ENCODE measurements at regions not wholly inside any gene's neighbourhood (a gene's known extent, or its start where the extent isn't known, plus 50 kb on each side); places are given as distances from the start of the nearest gene placed in this dataset. TPM values are rescaled to one million over a fixed set of nuclear protein-coding genes. Genes with fewer than 3 reads are reported as not detected.

DNA sequence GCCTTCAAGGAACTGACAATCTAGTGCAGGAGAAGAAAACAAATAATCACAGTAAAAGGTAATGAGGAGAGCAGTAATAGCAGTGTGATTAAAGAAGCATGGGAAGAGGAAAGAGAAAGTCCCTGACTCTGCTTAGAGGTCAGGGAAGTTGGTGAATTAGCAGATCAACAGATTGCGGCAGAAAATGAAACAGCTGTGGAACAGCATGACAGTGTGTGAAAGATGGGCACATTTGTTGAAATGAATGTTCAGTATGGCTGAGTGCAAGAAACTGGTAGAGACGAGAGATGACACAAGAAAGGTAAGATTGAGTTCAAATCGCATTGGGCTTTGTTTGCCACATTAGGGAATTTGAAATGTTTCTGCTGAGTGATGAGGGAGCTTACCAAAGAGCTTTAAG lies 63.7 kb upstream of the RASSF8 start:
- intact Hi-C loops (cut with micrococcal nuclease) = no loop called here
- Mint-ChIP-seq H3K4me3 (no peak overlapping the region), H3K4me1 (ENCODE audit: low read depth) (no peaks in the 10 kb centered on the region), H3K36me3 (ENCODE audit: low read depth) (no peaks in the 10 kb centered on the region), H3K9me3 (peaks cover 4% of the 10 kb centered on the region), H3K27ac (no peak overlapping the region), H3K27me3 (peaks cover 1% of the 10 kb centered on the region)
- ChIA-PET CTCF (interaction anchor here (1.2 kb wide), 1 partner anchor 123 kb away, joined by 3 read pairs; no protein-coding TSS in a partner anchor), POLR2A (no interaction called here)
- no peak for DNase-seq
- no peak for ATAC-seq
- TF ChIP-seq, protein P1, sequence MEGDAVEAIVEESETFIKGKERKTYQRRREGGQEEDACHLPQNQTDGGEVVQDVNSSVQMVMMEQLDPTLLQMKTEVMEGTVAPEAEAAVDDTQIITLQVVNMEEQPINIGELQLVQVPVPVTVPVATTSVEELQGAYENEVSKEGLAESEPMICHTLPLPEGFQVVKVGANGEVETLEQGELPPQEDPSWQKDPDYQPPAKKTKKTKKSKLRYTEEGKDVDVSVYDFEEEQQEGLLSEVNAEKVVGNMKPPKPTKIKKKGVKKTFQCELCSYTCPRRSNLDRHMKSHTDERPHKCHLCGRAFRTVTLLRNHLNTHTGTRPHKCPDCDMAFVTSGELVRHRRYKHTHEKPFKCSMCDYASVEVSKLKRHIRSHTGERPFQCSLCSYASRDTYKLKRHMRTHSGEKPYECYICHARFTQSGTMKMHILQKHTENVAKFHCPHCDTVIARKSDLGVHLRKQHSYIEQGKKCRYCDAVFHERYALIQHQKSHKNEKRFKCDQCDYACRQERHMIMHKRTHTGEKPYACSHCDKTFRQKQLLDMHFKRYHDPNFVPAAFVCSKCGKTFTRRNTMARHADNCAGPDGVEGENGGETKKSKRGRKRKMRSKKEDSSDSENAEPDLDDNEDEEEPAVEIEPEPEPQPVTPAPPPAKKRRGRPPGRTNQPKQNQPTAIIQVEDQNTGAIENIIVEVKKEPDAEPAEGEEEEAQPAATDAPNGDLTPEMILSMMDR (IDR thresholded peaks at IDR 0.05) = no peak

DNA sequence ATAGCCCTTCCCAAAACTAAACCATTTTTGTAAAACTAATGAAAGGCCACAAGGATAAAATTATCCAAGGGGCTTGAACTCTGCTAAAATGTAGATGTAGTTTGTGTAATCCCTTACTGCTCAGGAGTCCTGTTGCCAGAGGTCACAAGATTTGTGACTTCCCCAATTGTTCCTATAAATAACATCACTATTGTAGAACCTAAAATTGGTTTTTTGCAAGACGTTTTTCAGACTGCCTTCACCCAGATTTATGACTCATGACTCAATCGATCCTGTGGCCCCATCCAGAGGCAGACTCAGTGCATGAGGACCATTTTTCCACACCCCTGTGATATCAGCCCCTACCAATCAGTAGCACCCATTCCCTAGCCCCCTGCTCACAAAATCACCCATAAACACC lies 61.5 kb upstream of the RASSF8 start:
- CTCF ChIA-PET = no interaction called here
- Mint-ChIP-seq H3K4me1 (ENCODE audit: low read depth) (no peaks in the 10 kb centered on the region), H3K27ac (no peak overlapping the region), H3K9me3 (peaks cover 4% of the 10 kb centered on the region), H3K36me3 (ENCODE audit: low read depth) (no peaks in the 10 kb centered on the region), H3K4me3 (no peak overlapping the region), H3K27me3 (no peaks in the 10 kb centered on the region)
- DNase-seq = no peak
- TF ChIP-seq, protein P1 (IDR thresholded peaks at IDR 0.05) = no peak
- POLR2A ChIA-PET = no interaction called here
- intact Hi-C loops (cut with micrococcal nuclease) = no loop called here
- ATAC-seq = no peak

DNA sequence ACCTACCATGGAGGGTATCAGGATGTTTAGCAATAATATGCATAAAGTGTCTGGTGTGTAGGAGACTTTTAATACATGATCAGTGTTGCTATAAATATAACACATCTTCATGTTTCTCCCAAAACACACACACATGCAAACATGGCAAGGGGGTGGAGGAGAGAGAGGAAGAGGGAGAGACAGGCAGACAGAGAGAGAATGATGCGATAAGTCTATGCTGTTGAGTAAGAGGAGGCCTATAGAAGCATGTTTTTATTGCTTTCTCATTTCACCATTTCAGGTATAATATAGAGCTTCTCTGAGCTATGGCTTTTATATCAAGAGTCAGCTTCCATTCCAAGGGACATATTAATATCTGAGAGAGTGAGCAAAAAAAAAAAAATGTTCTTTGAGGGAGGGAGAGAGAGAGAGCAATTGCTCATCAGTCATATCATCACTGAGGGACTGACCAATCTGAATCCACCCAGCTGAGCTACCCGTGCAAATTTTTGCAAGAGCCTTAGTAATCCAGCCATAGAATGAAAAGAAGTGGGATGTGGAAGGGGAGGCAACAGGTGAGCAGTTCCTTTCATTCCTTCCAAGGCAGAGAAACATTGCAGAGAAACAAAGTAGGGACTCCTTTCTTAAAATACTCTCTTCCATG lies 54.8 kb upstream of the RASSF8 start:
- TF ChIP-seq, protein P1 (IDR thresholded peaks at IDR 0.05) = no peak
- Mint-ChIP-seq H3K4me1 (ENCODE audit: low read depth) (no peaks in the 10 kb centered on the region), H3K27me3 (no peaks in the 10 kb centered on the region), H3K27ac (no peak overlapping the region), H3K9me3 (no peaks in the 10 kb centered on the region), H3K36me3 (ENCODE audit: low read depth) (no peaks in the 10 kb centered on the region), H3K4me3 (no peak overlapping the region)
- intact Hi-C loops (cut with micrococcal nuclease) = no loop called here
- ChIA-PET CTCF (no interaction called here), POLR2A (no interaction called here)
- ATAC-seq = no peak
- DNase-seq = no peak

DNA sequence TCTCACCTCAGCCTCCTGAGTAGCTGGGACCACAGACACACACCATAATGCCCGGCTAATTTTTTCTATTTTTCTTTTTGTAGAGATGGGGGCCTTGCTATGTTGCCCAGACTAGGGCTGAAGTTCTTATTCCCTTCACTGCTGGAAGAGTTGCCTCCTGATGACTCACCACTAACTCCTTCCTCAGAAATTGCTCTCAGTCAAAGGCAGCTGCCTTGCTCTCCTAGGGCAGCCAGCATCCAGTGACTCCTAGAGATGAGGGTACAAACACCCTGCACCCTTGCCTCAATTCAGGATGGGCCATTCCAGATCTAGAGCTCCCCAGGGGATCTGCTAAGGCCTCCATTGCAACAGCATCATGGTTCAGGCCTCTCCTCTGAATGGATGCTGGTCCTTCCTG lies 54.0 kb upstream of the RASSF8 start:
- ChIA-PET CTCF (no interaction called here), POLR2A (no interaction called here)
- Mint-ChIP-seq H3K27me3 (no peaks in the 10 kb centered on the region), H3K4me3 (no peak overlapping the region), H3K4me1 (ENCODE audit: low read depth) (no peaks in the 10 kb centered on the region), H3K9me3 (no peaks in the 10 kb centered on the region), H3K27ac (no peak overlapping the region), H3K36me3 (ENCODE audit: low read depth) (no peaks in the 10 kb centered on the region)
- DNase-seq (no peak), ATAC-seq (no peak)
- intact Hi-C loops (cut with micrococcal nuclease) = no loop called here
- TF ChIP-seq, protein P1 (IDR thresholded peaks at IDR 0.05) = no peak

DNA sequence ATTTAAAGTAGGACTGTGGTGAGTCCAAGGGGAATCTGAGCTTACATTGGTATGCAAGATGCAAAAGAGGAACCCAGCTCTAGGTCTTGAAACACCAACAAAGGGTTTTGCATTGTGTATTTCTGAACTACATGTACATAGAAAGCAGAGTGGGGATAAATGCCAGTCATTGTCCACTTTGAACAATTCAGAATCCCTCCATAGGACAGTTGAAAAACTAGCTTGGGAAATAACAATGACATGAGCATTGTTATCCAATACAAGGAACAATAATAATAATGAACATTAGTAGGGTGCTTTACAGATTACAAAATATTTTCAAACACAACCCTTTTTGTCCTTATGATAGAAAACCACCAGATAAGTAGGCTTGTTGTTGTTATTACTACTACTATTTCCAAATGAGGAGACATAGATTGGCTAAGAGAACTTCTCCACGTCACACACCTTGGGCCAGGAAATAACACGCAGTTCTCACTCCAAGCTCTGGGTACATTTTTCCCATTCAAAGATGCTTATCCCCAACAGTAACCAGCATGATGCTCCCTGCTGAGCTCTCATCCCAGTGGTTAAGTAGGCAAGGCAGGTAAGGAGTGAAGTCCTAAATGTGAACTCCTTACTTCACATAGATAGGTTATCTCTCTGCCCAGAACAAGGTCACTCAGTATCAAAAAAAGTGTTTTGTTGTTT lies 51.7 kb upstream of the RASSF8 start:
- no peaks in the 10 kb centered on the region for H3K36me3 Mint-ChIP-seq (ENCODE audit: low read depth)
- no peaks in the 10 kb centered on the region for H3K4me1 Mint-ChIP-seq (ENCODE audit: low read depth)
- ATAC-seq (no peak), DNase-seq (no peak)
- H3K27ac Mint-ChIP-seq = no peak overlapping the region
- POLR2A ChIA-PET = no interaction called here
- H3K4me3 Mint-ChIP-seq = no peak overlapping the region
- H3K9me3 Mint-ChIP-seq = peaks cover 2% of the 10 kb centered on the region
- TF ChIP-seq, protein P1 (IDR thresholded peaks at IDR 0.05) = no peak
- CTCF ChIA-PET = no interaction called here
- intact Hi-C loops (cut with micrococcal nuclease) = no loop called here
- no peaks in the 10 kb centered on the region for H3K27me3 Mint-ChIP-seq

Small RNA genes lying in the stretch of these regions (microRNA-seq; reads per million reads assigned to microRNA genes)
- gene MIR4302 (ENCODE audit: borderline microRNAs expressed, borderline replicate concordance) = not detected

Measured in activated CD8-positive, alpha-beta T cell treated with anti-CD3 and anti-CD28 coated beads for 36 hours (primary cell).